AG09309 (cell line): ENCODE measurements at regions not wholly inside any gene's neighbourhood (a gene's known extent, or its start where the extent isn't known, plus 50 kb on each side); places are given as distances from the start of the nearest gene placed in this dataset.

Source experiments
- DNase-seq: peaks from one replicate; pipeline ENCODE4 v3.0.0-alpha.2; 2010; ENCODE audit warnings: low read depth
- H3K4me3 ChIP-seq: 2 replicates; pipeline ENCODE4 v1.5.1; 2011; ENCODE audit warnings: mild to moderate bottlenecking, low read depth, low read length, moderate library complexity; ENCODE audit not compliant: control insufficient read depth
- CTCF ChIP-seq: IDR thresholded peaks from 2 replicates; pipeline ENCODE4 v1.5.1; 2011; ENCODE audit warnings: mild to moderate bottlenecking, low read depth, low read length, inconsistent platforms; ENCODE audit not compliant: insufficient read depth, control insufficient read depth; ENCODE audit errors: missing control alignments

- no peak for TF ChIP-seq CTCF
- no peak for DNase-seq
- no peak overlapping the region for H3K4me3 ChIP-seq
These were observed 92.7 kb downstream of the KIF4B start for GRCh38 chr5:155106221-155106620.

DNA sequence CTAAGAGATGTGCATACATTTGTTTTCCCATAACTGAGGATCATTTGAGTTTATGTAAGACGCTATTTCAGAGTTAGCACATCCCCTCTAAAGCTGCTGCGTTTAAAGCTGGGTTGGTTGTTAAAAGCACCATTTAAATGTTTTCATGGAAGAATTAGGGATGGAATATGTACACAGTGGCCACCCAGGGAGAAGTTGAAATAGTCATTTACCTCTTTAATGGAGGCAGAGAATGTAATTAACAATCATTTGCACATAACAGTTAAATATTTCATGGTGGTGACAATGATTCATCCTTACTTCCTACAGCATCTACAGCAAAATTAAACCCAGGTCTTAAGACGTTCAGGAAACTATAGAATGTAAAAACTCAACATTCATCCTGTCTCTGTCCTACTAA lies 100.3 kb downstream of the KIF4B start:
- no peak for DNase-seq
- H3K4me3 ChIP-seq, result no peak overlapping the region
- TF ChIP-seq CTCF, result no peak

DNA sequence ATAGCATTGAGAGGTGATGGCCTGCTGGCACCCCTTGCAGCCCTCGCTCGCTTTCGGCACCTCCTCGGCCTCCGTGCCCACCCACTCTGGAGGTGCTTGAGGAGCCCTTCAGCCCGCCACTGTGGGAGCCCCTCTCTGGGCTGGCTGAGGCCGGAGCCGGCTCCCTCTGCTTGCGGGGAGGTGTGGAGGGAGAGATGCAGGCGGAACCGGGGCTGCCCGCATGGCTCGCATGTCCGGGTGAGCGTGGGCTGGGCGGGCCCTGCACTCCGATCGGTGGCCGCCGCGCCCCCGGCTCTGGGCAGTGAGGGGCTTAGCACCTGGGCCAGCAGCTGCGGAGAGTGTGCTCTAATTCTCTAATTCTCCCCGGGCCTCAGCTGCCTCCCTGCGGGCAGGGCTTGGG lies 101.1 kb downstream of the KIF4B start:
- no peak for TF ChIP-seq CTCF
- no peak overlapping the region for H3K4me3 ChIP-seq
- DNase-seq, result no peak

DNA sequence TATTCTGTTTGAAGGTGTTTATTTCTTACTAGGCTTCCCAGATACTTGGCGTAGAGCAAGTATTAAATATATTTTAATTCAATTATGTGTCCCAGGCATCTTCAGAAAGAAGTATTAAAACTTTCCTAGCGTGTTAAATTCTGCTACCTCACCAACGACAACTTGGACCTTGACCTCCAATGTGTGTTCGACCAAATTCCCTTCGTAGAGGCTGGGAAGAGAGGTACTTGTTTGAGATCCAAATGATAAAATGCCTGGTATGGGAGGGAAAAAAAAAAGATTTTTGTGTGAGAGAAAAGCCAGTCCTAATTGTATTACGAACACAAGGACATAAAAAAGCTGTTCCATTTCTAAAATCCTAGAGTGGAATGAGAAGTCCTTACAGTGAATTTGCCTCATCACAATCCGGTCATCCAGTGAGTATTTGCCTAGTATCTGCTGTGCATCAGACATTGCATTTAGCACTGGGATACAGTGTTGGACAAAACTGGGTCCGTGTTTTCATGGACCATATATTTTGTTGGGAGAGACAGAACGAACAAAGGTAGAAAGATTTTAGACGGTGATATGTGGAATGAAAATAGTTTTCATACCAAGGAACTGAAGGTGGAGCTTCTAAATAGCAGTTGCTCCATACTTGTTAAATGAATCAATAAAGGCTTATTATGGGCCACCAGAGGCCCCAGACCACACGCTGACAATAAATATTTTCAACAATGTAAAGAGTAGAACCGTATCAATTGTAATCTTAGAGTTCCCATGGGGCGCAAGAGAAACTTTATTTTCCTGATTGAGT lies 103.1 kb downstream of the KIF4B start:
- no peak for DNase-seq
- no peak overlapping the region for H3K4me3 ChIP-seq
- TF ChIP-seq CTCF, result no peak

DNA sequence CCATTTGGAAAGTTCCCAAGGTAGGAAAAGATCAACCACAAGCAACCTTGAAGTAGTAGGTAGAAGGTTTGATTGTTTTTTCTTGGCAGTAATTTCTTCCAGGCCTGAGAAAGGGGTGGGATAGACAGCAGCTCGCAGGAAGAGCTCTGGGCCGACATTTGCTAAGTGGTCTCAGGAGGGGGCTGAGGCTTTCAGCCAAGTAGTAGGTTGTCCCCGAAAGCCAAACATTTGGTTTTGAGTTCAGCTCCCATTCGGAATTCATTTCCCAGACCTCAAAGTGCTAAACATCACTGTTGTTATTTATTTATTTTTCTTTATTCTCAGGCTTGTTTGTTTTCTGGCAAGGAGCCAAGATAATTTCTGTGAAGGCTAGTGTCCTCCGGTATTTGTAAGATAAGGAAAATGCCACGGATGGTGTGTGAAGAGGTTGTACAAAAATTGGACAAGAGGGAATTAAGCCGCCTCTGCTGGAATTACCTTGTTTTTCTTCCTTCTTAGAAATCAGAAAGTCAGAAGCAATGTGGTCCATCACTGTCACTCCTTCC lies 112.1 kb downstream of the KIF4B start:
- H3K4me3 ChIP-seq, result no peak overlapping the region
- DNase-seq, result no peak
- no peak for TF ChIP-seq CTCF

DNA sequence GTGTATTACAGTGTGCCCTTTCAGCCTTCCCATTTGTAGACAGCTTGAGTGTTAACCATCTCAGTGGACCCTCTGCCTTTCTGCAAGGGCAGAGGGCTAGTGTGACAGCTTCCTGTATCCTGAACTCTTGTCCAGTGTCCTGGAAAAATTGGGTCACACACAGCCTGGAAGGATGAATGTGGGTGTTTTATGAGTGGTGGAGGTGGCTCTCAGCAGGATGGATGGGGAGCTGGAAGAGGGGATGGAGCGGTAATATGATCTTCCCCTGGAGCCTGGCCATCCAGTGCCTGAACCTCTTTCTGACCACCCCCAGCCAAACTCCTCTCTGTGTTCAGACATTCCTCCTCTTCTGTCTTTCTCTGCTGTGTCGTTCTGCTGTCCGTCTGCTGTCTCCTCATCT lies 113.0 kb downstream of the KIF4B start:
- TF ChIP-seq CTCF, result no peak
- no peak overlapping the region for H3K4me3 ChIP-seq
- no peak for DNase-seq
